Activated naive CD8-positive, alpha-beta T cell treated with anti-CD3 and anti-CD28 coated beads, Interleukin-2, amount 10 ng/mL, durations not matched to agents 7 days and 5 days (primary cell): ENCODE measurements at regions not wholly inside any gene's neighbourhood (a gene's known extent, or its start where the extent isn't known, plus 50 kb on each side); places are given as distances from the start of the nearest gene placed in this dataset.
"Not testable (repeated sequence)": the region's sequence is repeated elsewhere in the genome, so short reads cannot be mapped to it uniquely, and the experiment has no call there.

Source experiments
- ATAC-seq: fragments of 150-1000 bp; cut with Tn5 transposase; one replicate; pipeline ENCODE4 v1.10.0; 2021; ENCODE audit warnings: low read depth, moderate library complexity
- POLR2A ChIA-PET: fragments of 350-600 bp; sonication (Branson Sonifier 250); formaldehyde crosslinking; loops from one replicate; lab custom pipeline; 2021; ENCODE audit warnings: antibody characterized with exemption; lab: Charles Lee
- DNase-seq: peaks from one replicate; pipeline ENCODE4 v3.0.0; 2021
- H3K27ac Mint-ChIP-seq: one replicate; pipeline ENCODE4 v1.8.0; 2022; ENCODE audit warnings: mild to moderate bottlenecking, mixed read lengths
- H3K27me3 Mint-ChIP-seq: one replicate; pipeline ENCODE4 v1.8.0; 2022; ENCODE audit warnings: mild to moderate bottlenecking, moderate library complexity, mixed read lengths
- H3K36me3 Mint-ChIP-seq: one replicate; pipeline ENCODE4 v1.8.0; 2021; ENCODE audit warnings: mild to moderate bottlenecking, mixed read lengths
- H3K4me1 Mint-ChIP-seq: one replicate; pipeline ENCODE4 v1.8.0; 2021; ENCODE audit warnings: mixed read lengths
- H3K4me3 Mint-ChIP-seq: one replicate; pipeline ENCODE4 v1.8.0; 2022; ENCODE audit warnings: mild to moderate bottlenecking, moderate library complexity, mixed read lengths
- H3K9me3 Mint-ChIP-seq: one replicate; pipeline ENCODE4 v1.8.0; 2021; ENCODE audit warnings: mixed read lengths

- H3K27ac Mint-ChIP-seq: no peak overlapping the region
- DNase-seq (no peak), ATAC-seq (no peak)
- H3K4me1 Mint-ChIP-seq: peaks cover 25% of the 10 kb centered on the region
- H3K9me3 Mint-ChIP-seq: no peaks in the 10 kb centered on the region
- H3K4me3 Mint-ChIP-seq: peak overlapping the region; percentile 22
- peaks cover 8% of the 10 kb centered on the region for H3K36me3 Mint-ChIP-seq
- no peaks in the 10 kb centered on the region for H3K27me3 Mint-ChIP-seq
- POLR2A ChIA-PET: interaction anchor here (0.5 kb wide), 1 partner anchor 176 kb away, joined by 5 read pairs; no protein-coding TSS in a partner anchor
These were observed 51.1 kb downstream of the DOP1B start for GRCh38 chr21:36207577-36208320.

DNA sequence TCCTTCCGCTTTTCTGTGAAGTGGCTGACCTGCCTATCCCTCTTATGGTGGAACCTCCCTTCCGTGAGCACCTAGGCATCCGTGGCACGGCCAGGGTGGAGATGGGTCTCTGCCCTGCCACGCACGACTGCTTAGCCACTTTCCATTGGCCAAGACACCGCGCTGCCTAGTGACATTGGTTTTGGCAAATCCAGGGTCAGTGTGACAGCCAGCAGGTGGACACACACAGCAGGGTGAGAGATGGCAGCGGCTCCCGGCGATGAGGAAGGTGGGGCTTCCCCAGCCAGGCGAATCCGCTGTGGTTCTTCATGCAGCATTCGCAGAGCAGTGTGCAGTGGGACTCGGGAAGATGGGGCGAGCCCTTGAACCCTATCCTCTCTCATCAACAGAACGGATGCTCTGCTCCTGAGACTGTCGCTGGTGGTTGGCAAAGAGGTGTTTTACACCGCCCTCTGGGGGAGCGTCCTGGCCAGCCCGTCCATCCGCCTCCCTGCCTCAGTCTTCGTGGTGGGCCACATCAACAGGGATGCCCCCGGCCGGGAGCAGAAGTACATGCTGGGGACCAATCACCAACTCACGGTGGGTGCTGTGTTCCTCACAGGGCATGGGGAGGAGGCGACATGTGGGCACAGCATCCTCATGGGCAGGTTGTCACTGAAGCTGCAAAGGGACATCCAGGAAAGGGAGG lies 51.8 kb downstream of the DOP1B start:
- no peaks in the 10 kb centered on the region for H3K27me3 Mint-ChIP-seq

GRCh38 chr21:36209626-36210171 lies 53.1 kb downstream of the DOP1B start:
- Mint-ChIP-seq H3K27ac (peak overlapping the region; percentile 17), H3K4me1 (peaks cover 13% of the 10 kb centered on the region), H3K9me3 (no peaks in the 10 kb centered on the region), H3K27me3 (no peaks in the 10 kb centered on the region), H3K4me3 (no peak overlapping the region), H3K36me3 (peaks cover 6% of the 10 kb centered on the region)
- POLR2A ChIA-PET: interaction anchor here (1.3 to 1.8 kb wide), 3 partner anchors 36 to 59 kb away, joined by 3 to 5 read pairs (median 4); no protein-coding TSS in a partner anchor
- peak; percentile 33 for DNase-seq
- ATAC-seq: peak; percentile 52

More for the DNA sequence above, 51.8 kb downstream of the DOP1B start:
- no peak overlapping the region for H3K27ac Mint-ChIP-seq
- H3K36me3 Mint-ChIP-seq: peaks cover 6% of the 10 kb centered on the region
- H3K4me3 Mint-ChIP-seq: no peak overlapping the region
- DNase-seq (no peak), ATAC-seq (no peak)
- POLR2A ChIA-PET: interaction anchor here (1.4 kb wide), 1 partner anchor 53 kb away, joined by 3 read pairs; no protein-coding TSS in a partner anchor
- H3K9me3 Mint-ChIP-seq: no peaks in the 10 kb centered on the region
- peaks cover 21% of the 10 kb centered on the region for H3K4me1 Mint-ChIP-seq

- Mint-ChIP-seq H3K4me1 (peaks cover 13% of the 10 kb centered on the region), H3K9me3 (no peaks in the 10 kb centered on the region), H3K27me3 (no peaks in the 10 kb centered on the region), H3K27ac (no peak overlapping the region), H3K4me3 (no peak overlapping the region), H3K36me3 (peaks cover 3% of the 10 kb centered on the region)
- no peak for DNase-seq
- POLR2A ChIA-PET: interaction anchor here (1.8 kb wide), 1 partner anchor 61 kb away, joined by 5 read pairs; no protein-coding TSS in a partner anchor
- no peak for ATAC-seq
These were observed 54.4 kb downstream of the DOP1B start for GRCh38 chr21:36210779-36211659.

- H3K9me3 Mint-ChIP-seq: no peaks in the 10 kb centered on the region
- H3K27ac Mint-ChIP-seq: no peak overlapping the region
- no peak overlapping the region for H3K4me3 Mint-ChIP-seq
- no peaks in the 10 kb centered on the region for H3K27me3 Mint-ChIP-seq
- no peak for ATAC-seq
- POLR2A ChIA-PET: interaction anchor here (1.8 kb wide), 1 partner anchor 62 kb away, joined by 5 read pairs; no protein-coding TSS in a partner anchor
- H3K36me3 Mint-ChIP-seq: peaks cover 3% of the 10 kb centered on the region
- peaks cover 11% of the 10 kb centered on the region for H3K4me1 Mint-ChIP-seq
- no peak for DNase-seq
These were observed 55.3 kb downstream of the DOP1B start for GRCh38 chr21:36211660-36212512.

DNA sequence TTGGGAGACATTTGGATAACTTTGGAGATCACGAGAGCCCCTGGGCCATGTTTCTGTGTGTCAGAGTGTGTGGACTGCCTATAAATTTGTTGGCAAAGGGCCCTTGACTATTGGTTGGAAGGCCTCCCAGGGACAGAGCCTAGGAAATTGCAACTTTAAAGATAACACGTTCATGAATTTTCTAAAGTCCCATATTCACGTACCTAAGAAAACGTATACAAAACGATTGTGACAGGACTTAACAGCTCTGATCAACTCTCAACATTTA lies 55.8 kb downstream of the DOP1B start:
- no peaks in the 10 kb centered on the region for H3K27me3 Mint-ChIP-seq
- DNase-seq: no peak
- H3K36me3 Mint-ChIP-seq: peaks cover 3% of the 10 kb centered on the region
- POLR2A ChIA-PET: no interaction called here
- peaks cover 10% of the 10 kb centered on the region for H3K4me1 Mint-ChIP-seq
- no peak overlapping the region for H3K4me3 Mint-ChIP-seq
- no peak for ATAC-seq
- no peaks in the 10 kb centered on the region for H3K9me3 Mint-ChIP-seq
- H3K27ac Mint-ChIP-seq: no peak overlapping the region

GRCh38 chr21:36214561-36214960 lies 57.9 kb downstream of the DOP1B start:
- ATAC-seq: no peak
- Mint-ChIP-seq H3K9me3 (no peaks in the 10 kb centered on the region), H3K36me3 (peaks cover 3% of the 10 kb centered on the region), H3K27ac (no peak overlapping the region), H3K4me1 (peaks cover 3% of the 10 kb centered on the region), H3K27me3 (no peaks in the 10 kb centered on the region), H3K4me3 (no peak overlapping the region)
- POLR2A ChIA-PET: interaction anchor here (0.6 kb wide), 1 partner anchor 20 kb away, joined by 3 read pairs; no protein-coding TSS in a partner anchor
- no peak for DNase-seq

DNA sequence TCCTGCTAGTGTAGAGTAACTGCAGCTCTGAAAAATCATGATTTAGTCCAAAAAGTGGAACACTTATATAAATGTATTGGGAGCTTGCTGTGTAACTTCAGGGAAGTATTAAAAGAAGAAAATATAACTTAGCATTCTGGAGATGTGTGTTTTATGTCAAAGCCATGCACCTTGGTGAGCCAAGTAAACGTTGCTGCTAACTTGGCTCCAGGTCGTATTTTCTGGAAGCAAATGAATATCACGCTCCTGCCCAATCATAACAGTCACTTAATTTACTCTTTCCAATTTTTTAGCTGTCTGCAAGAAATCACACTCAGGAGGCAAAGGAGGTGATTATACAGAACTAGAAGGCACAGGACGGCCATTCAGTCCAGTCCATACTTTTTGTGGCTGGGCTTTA lies 61.1 kb downstream of the DOP1B start:
- Mint-ChIP-seq H3K4me3 (no peak overlapping the region), H3K9me3 (no peaks in the 10 kb centered on the region), H3K27me3 (no peaks in the 10 kb centered on the region), H3K4me1 (no peaks in the 10 kb centered on the region), H3K36me3 (peaks cover 4% of the 10 kb centered on the region), H3K27ac (no peak overlapping the region)
- DNase-seq: no peak
- ATAC-seq: no peak
- POLR2A ChIA-PET: no interaction called here

- no peak overlapping the region for H3K27ac Mint-ChIP-seq
These were observed 62.1 kb downstream of the DOP1B start for GRCh38 chr21:36218691-36219090.

DNA sequence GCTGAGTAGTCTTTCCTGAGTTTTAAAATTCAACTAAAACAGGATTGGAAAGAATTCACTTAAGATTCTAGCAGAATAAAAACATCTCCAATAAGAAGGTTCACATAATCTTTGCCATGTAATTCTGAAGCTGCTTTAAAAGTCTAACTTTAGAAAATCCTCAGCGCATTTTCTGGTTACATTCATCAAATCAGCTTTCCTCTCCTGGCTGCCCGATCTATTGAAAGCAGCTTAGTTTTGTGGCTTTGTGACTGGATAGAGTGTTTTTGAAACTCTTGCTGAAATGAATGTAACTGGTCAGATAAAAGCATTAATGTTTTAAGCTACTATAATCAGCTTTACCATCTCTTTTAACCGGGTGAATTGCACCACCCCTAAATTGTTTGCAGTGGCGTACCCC lies 66.8 kb downstream of the DOP1B start:
- no peak overlapping the region for H3K4me3 Mint-ChIP-seq
- DNase-seq (no peak), ATAC-seq (no peak)
- POLR2A ChIA-PET: no interaction called here
- H3K9me3 Mint-ChIP-seq: no peaks in the 10 kb centered on the region
- H3K27ac Mint-ChIP-seq: no peak overlapping the region
- peaks cover 8% of the 10 kb centered on the region for H3K36me3 Mint-ChIP-seq
- H3K27me3 Mint-ChIP-seq: no peaks in the 10 kb centered on the region
- H3K4me1 Mint-ChIP-seq: no peaks in the 10 kb centered on the region

More at GRCh38 chr21:36218691-36219090, 62.1 kb downstream of the DOP1B start:
- Mint-ChIP-seq H3K4me1 (no peaks in the 10 kb centered on the region), H3K4me3 (no peak overlapping the region), H3K9me3 (no peaks in the 10 kb centered on the region), H3K27me3 (no peaks in the 10 kb centered on the region), H3K36me3 (peaks cover 4% of the 10 kb centered on the region)
- POLR2A ChIA-PET: no interaction called here
- ATAC-seq (no peak), DNase-seq (no peak)

GRCh38 chr21:36229181-36229580 lies 72.6 kb downstream of the DOP1B start:
- H3K9me3 Mint-ChIP-seq: no peaks in the 10 kb centered on the region
- peaks cover 12% of the 10 kb centered on the region for H3K36me3 Mint-ChIP-seq
- DNase-seq (no peak), ATAC-seq (no peak)
- H3K4me3 Mint-ChIP-seq: no peak overlapping the region
- no peak overlapping the region for H3K27ac Mint-ChIP-seq
- POLR2A ChIA-PET: no interaction called here
- H3K4me1 Mint-ChIP-seq: peaks cover 2% of the 10 kb centered on the region
- H3K27me3 Mint-ChIP-seq: no peaks in the 10 kb centered on the region

DNA sequence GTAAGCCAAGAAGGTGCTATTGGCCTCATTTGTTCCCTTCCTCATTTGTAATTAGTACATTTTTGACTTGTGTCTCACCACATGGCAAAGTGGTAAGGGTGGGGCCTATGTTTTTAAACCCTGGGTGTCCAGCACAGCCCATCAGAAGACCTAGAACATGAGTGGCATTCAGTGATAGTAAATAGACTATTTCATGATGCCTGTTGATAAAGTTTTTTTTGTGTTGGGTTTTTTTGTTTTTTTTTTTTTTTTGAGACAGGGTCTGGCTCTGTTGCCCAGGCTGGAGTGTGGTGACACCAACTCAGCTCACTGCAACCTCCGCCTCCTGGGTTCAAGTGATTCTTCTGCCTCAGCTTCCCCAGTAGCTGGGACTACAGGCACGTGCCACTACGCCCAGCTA lies 74.8 kb downstream of the DOP1B start:
- peaks cover 11% of the 10 kb centered on the region for H3K36me3 Mint-ChIP-seq
- not testable (repeated sequence) for DNase-seq, H3K9me3 Mint-ChIP-seq, ATAC-seq, H3K27ac Mint-ChIP-seq, H3K4me1 Mint-ChIP-seq, H3K4me3 Mint-ChIP-seq, H3K27me3 Mint-ChIP-seq
- POLR2A ChIA-PET: interaction anchor here (0.6 to 0.7 kb wide), 2 partner anchors 27 to 81 kb away, joined by 4 read pairs; no protein-coding TSS in a partner anchor
